ENCODE measurements at regions not wholly inside any gene's neighbourhood (a gene's known extent, or its start where the extent isn't known, plus 50 kb on each side); places are given as distances from the start of the nearest gene placed in this dataset.

DNA sequence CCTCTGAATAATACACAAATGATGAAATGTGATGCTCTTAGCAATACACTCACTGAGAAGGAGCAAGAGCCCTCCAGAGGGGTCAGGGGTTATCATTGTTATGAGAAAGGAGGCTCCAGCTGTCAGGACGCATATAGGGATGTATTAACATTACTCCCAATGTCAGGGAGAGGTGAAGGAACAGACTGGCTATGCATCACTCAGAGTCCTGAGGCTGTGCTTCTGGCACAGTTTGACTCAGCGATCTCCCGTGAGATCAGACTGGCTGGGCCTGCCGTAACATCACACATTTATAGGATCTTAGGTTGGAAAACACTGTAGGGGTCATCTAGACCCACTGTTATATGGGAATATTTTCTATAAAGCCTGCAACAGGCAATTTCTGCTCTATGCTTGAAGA is 226.5 kb upstream of the GLRA1 start:
- Histone ChIP-seq H3K36me3 (ENCODE audit: control insufficient read depth, insufficient read depth, low read length) (no peaks in the 10 kb centered on the region), H3K27ac (no peak overlapping the region), H2AFZ (no peak overlapping the region), H3K9me3 (ENCODE audit: control insufficient read depth, low read length) (no peaks in the 10 kb centered on the region), H3K79me2 (no peaks in the 10 kb centered on the region), H3K27me3 (ENCODE audit: control insufficient read depth, insufficient read depth, low read length) (no peaks in the 10 kb centered on the region), H3K4me1 (peaks cover 7% of the 10 kb centered on the region), H3K4me2 (ENCODE audit: low read length) (no peak overlapping the region), H3K4me3 (ENCODE audit: low read depth, low read length) (no peak overlapping the region), H3K9ac (no peak overlapping the region)
- TF ChIP-seq, protein P1, sequence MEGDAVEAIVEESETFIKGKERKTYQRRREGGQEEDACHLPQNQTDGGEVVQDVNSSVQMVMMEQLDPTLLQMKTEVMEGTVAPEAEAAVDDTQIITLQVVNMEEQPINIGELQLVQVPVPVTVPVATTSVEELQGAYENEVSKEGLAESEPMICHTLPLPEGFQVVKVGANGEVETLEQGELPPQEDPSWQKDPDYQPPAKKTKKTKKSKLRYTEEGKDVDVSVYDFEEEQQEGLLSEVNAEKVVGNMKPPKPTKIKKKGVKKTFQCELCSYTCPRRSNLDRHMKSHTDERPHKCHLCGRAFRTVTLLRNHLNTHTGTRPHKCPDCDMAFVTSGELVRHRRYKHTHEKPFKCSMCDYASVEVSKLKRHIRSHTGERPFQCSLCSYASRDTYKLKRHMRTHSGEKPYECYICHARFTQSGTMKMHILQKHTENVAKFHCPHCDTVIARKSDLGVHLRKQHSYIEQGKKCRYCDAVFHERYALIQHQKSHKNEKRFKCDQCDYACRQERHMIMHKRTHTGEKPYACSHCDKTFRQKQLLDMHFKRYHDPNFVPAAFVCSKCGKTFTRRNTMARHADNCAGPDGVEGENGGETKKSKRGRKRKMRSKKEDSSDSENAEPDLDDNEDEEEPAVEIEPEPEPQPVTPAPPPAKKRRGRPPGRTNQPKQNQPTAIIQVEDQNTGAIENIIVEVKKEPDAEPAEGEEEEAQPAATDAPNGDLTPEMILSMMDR (IDR thresholded peaks at IDR 0.05), result no peak

DNA sequence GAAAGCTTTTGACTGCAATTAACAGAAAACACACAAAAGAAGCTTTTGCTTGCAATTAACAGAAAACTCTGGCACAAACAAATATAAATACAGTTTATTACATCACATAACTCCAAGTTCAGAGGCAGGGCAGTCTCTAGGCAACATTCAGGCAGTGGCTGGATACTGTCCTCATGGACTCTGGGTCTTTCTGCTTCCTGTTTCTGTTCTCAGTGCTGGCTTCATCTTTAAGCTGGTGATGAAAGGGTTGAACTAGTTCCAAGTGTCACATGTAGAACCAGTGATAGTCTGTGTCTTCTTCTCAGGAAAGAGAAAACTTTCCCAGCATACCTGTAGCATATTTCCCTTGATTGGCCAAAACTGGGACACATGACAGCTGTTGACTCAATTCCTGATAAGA is 222.6 kb upstream of the GLRA1 start:
- Histone ChIP-seq H3K79me2 (no peaks in the 10 kb centered on the region), H3K27me3 (ENCODE audit: control insufficient read depth, insufficient read depth, low read length) (no peaks in the 10 kb centered on the region), H3K36me3 (ENCODE audit: control insufficient read depth, insufficient read depth, low read length) (no peaks in the 10 kb centered on the region), H2AFZ (no peak overlapping the region), H3K4me2 (ENCODE audit: low read length) (no peak overlapping the region), H3K4me1 (peaks cover 32% of the 10 kb centered on the region), H3K9me3 (ENCODE audit: control insufficient read depth, low read length) (no peaks in the 10 kb centered on the region), H3K27ac (no peak overlapping the region), H3K4me3 (ENCODE audit: low read depth, low read length) (no peak overlapping the region), H3K9ac (no peak overlapping the region)
- TF ChIP-seq, protein P1 (IDR thresholded peaks at IDR 0.05), result no peak

DNA sequence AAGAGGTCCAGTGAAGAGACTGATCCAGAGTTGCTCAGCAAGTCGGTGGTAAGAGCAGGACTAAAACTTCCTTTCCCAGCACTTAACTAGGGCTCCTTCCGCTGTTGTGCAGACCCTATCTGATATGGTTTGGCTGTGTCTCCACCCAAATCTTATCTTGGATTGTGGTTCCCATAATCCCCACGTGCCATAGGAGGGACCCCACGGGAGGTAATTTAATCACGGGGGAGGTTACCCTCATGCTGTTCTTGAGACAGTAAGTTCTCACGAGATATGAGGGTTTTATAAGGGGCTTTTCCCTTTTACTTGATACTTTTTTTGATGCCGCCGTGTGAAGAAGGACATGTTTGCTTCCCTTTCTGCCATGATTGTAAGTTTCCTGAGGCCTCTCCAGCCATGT is 221.9 kb upstream of the GLRA1 start:
- no peaks in the 10 kb centered on the region for H3K9me3 ChIP-seq (ENCODE audit: control insufficient read depth, low read length)
- no peak overlapping the region for H3K27ac ChIP-seq
- no peak overlapping the region for H3K4me2 ChIP-seq (ENCODE audit: low read length)
- TF ChIP-seq, protein P1 (IDR thresholded peaks at IDR 0.05), result no peak
- no peaks in the 10 kb centered on the region for H3K27me3 ChIP-seq (ENCODE audit: control insufficient read depth, insufficient read depth, low read length)
- H3K79me2 ChIP-seq, result no peaks in the 10 kb centered on the region
- H3K9ac ChIP-seq, result no peak overlapping the region
- peaks cover 39% of the 10 kb centered on the region for H3K4me1 ChIP-seq
- H3K4me3 ChIP-seq (ENCODE audit: low read depth, low read length), result no peak overlapping the region
- no peak overlapping the region for H2AFZ ChIP-seq
- no peaks in the 10 kb centered on the region for H3K36me3 ChIP-seq (ENCODE audit: control insufficient read depth, insufficient read depth, low read length)

DNA sequence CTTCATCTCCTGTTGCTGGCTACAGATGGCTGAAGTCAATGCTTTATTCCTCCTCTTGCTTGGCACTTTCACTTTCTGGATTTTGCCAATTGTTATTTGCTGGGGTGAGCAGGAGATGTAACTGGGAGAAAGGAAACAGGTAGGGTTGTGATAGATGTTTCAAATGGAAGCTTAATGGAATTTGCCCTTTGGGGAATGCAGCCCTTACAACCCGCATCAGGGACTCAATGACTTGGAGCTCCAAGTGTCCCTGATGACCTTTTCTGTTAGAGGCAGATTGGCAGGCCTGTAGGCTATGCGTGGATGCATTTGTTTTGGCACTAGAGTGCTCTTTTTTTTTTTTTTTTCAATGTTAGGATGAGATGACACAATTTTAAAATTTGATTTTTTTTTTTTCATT is 219.9 kb upstream of the GLRA1 start:
- Histone ChIP-seq H3K79me2 (no peaks in the 10 kb centered on the region), H2AFZ (peak overlapping the region; percentile 44), H3K4me3 (ENCODE audit: low read depth, low read length) (no peak overlapping the region), H3K4me2 (ENCODE audit: low read length) (peak overlapping the region; percentile 49), H3K27ac (peak overlapping the region; percentile 87), H3K36me3 (ENCODE audit: control insufficient read depth, insufficient read depth, low read length) (no peaks in the 10 kb centered on the region), H3K9me3 (ENCODE audit: control insufficient read depth, low read length) (no peaks in the 10 kb centered on the region), H3K4me1 (peaks cover 56% of the 10 kb centered on the region), H3K9ac (no peak overlapping the region), H3K27me3 (ENCODE audit: control insufficient read depth, insufficient read depth, low read length) (no peaks in the 10 kb centered on the region)
- TF ChIP-seq, protein P1 (IDR thresholded peaks at IDR 0.05), result no peak

DNA sequence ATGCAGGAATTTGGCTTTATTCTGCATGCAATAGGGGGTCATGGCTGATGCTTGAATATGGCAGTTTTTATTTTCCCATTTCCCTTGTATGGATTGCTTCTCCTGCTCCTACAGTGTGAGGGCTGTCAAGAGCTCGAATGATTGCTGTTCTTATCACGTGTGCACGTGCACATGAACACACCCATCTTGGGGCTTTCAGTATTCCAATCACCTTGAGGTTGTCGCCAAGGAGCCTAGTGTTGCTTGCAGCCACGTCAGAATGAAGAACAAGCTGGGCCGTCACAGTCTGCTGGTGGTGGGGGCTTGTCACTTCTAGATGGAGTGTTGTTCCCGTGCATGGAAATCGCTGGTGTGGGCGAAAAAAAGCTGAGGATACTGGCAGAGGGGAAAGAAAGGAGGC is 219.4 kb upstream of the GLRA1 start:
- Histone ChIP-seq H3K27me3 (ENCODE audit: control insufficient read depth, insufficient read depth, low read length) (no peaks in the 10 kb centered on the region), H3K9me3 (ENCODE audit: control insufficient read depth, low read length) (no peaks in the 10 kb centered on the region), H3K4me2 (ENCODE audit: low read length) (peak overlapping the region; percentile 49), H3K4me1 (peaks cover 61% of the 10 kb centered on the region), H3K27ac (peak overlapping the region; percentile 87), H3K36me3 (ENCODE audit: control insufficient read depth, insufficient read depth, low read length) (no peaks in the 10 kb centered on the region), H3K9ac (no peak overlapping the region), H2AFZ (peak overlapping the region; percentile 44), H3K4me3 (ENCODE audit: low read depth, low read length) (no peak overlapping the region), H3K79me2 (no peaks in the 10 kb centered on the region)
- TF ChIP-seq, protein P1 (IDR thresholded peaks at IDR 0.05), result peak; percentile 10
